Cerebellar nuclear complex (tissue), 1 donor: ENCODE measurements at regions not wholly inside any gene's neighbourhood (a gene's known extent, or its start where the extent isn't known, plus 50 kb on each side); places are given as distances from the start of the nearest gene placed in this dataset.
"Not testable (repeated sequence)": the region's sequence is repeated elsewhere in the genome, so short reads cannot be mapped to it uniquely, and the experiment has no call there.

Experiments used
- DNase-seq, 2 experiments: peaks; one replicate each; lab custom pipeline; 2025; lab: John Stamatoyannopoulos, UW

- DNase-seq: no peak
Measured at GRCh38 chrX:46366381-46367207, 178.6 kb downstream of the ZNF674 start.

- no peak for DNase-seq
Measured at GRCh38 chrX:46354481-46354880, 190.7 kb downstream of the ZNF674 start.

- DNase-seq: no peak
Measured at GRCh38 chrX:46341767-46342322, 203.4 kb downstream of the ZNF674 start.

GRCh38 chrX:46340696-46341095 is 204.5 kb downstream of the ZNF674 start:
- no peak for DNase-seq

- no peak for DNase-seq
Measured at GRCh38 chrX:46333550-46333949, 211.7 kb downstream of the ZNF674 start.

- DNase-seq: no peak
Measured at GRCh38 chrX:46330981-46331380, 214.2 kb downstream of the ZNF674 start.

- DNase-seq: no peak
Measured at GRCh38 chrX:46330513-46330912, 214.7 kb downstream of the ZNF674 start.

- no peak for DNase-seq
Measured at GRCh38 chrX:46328133-46328532, 217.1 kb downstream of the ZNF674 start.

GRCh38 chrX:46327566-46328115 is 217.6 kb downstream of the ZNF674 start:
- no peak for DNase-seq

GRCh38 chrX:46326161-46326560 is 219.1 kb downstream of the ZNF674 start:
- DNase-seq: no peak

- no peak for DNase-seq
Measured at GRCh38 chrX:46325312-46325877, 219.8 kb downstream of the ZNF674 start.

GRCh38 chrX:46324166-46324565 is 221.1 kb downstream of the ZNF674 start:
- no peak for DNase-seq

GRCh38 chrX:46322929-46323328 is 222.3 kb downstream of the ZNF674 start:
- not testable (repeated sequence) for DNase-seq

- no peak for DNase-seq
Measured at GRCh38 chrX:46321676-46322075, 223.5 kb downstream of the ZNF674 start.

- DNase-seq: no peak
Measured at GRCh38 chrX:46319750-46320149, 225.5 kb downstream of the ZNF674 start.

- no peak for DNase-seq
Measured at GRCh38 chrX:46318551-46318950, 226.7 kb downstream of the ZNF674 start.

- DNase-seq: no peak
Measured at GRCh38 chrX:46317163-46317562, 228.1 kb downstream of the ZNF674 start.

- DNase-seq: no peak
Measured at GRCh38 chrX:46311581-46312120, 233.6 kb downstream of the ZNF674 start.

- DNase-seq: no peak
Measured at GRCh38 chrX:46310815-46311497, 234.3 kb downstream of the ZNF674 start.

- no peak for DNase-seq
Measured at GRCh38 chrX:46308110-46308509, 237.1 kb downstream of the ZNF674 start.

- no peak for DNase-seq
Measured at GRCh38 chrX:46306103-46306502, 239.1 kb downstream of the ZNF674 start.

GRCh38 chrX:46305431-46305830 is 239.8 kb downstream of the ZNF674 start:
- DNase-seq: no peak
